ENCODE measurements at regions not wholly inside any gene's neighbourhood (a gene's known extent, or its start where the extent isn't known, plus 50 kb on each side); places are given as distances from the start of the nearest gene placed in this dataset.

GRCh38 chr13:69567514-69567913 lies 540.1 kb upstream of the ATXN8OS start:
- no peak for DNase-seq

DNA sequence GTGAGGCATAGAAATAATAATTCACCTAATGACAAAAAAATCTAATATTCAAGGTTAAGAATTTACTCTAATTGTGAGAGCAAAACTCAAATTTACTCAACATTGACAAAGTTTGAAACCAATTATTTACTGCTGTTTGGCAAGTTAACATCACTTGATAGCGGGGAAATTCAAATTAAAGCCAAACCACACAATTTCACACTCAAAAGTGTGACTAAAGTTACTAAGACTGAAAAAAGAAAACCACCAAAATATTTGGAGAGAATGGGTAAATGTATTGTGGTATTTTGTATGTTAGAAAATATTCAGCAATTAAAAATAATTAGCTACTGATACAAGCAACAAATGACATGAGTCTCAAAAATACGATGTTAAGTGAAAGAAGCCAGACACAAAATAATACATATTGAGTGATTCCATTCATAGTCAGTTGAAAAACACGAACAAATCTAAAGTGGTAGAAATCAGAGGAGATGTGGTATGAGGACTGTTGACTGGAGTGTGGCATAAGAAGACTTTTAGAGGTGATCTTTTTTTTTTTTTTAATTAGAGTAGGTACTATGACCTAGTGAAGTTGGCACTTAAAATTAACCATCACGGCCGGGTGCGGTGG lies 541.4 kb upstream of the ATXN8OS start:
- no peak for DNase-seq

- no peak for DNase-seq
Measured at GRCh38 chr13:69565334-69565733, 542.3 kb upstream of the ATXN8OS start.

DNA sequence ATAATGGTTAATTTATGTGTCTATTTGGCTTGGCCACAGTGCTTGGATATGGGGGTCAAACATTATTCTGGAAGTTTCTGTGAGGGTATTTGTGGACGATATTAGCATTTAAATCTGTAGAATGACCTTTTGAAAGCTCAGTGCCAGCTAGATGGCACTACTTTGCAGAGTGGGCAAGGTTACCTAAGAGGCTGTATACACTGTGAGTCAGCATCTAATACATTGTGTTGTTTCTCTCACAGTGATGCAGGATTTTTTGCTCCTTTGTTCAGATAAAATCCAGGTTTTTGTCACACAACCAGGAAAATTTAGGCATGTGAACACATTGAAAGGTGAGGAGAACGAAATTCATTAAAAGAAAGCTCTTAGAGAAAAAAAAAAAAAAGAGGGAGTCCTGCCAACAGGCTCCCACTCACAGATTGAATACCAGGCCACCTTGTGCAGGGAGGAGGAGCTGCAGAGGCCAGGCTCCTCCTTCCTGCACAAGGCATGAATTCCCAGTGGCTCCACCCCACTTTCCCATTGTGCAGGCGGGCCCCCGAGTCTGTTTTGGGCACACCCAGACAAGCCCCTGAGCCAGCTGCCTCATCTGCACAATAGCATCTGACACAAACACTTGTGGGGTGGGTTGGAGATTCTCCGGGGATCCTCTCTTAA lies 551.0 kb upstream of the ATXN8OS start:
- DNase-seq = no peak

DNA sequence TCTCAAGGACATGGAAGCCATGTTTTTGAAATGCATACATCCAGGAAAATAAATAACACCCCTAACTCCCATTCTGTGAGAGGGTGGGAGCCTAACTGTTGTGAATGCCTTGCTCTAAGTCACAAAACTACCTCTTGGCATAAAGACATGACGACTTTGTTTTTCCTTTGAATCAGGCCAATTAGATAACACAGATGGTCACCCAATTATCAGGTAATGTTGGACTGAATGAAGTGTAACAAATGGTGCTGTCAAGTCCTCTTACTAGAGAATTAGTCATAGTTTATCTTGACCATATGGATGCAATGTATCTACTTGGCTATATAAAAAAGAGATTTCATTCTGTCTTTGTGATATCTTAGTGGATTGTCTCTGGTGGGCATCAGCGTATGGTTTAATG lies 553.6 kb upstream of the ATXN8OS start:
- no peak for DNase-seq

DNA sequence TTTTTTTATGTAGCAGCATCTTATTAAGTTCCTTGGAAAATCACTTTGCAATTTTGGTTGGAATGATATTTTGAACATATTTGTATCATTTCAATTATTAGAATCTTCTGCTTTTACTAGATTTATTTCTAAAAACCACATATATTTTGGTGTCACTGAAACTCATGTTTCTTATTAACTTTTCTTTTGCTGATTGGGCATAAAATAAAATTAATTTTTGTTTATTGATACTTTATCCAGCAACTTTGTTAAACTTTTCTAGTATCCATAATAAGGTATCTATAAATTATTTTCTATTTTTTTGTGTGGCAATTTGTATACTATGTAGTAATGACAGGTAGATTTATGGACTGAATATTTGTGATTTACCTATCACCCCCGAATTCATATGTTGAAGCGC lies 556.4 kb upstream of the ATXN8OS start:
- DNase-seq = no peak

DNA sequence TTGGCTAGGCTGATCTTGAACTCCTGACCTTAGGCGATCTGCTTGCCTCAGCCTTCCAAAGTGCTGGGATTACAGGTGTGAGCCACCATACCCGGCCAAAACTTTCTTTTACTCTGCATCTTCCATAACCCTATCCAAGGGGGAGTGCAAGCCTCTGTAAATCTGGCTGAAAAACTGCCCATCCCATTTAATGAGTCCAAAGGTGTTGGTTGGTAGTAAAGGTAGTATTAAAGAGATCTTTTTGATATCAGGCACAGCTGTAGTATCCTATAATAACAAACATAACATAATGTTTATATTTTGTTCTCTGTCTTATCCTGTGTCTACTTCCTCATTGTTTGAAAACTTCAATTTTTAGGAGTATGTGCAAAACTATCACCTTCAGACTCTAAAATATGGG lies 559.8 kb upstream of the ATXN8OS start:
- no peak for DNase-seq

GRCh38 chr13:69545551-69545950 lies 562.1 kb upstream of the ATXN8OS start:
- DNase-seq = no peak

DNA sequence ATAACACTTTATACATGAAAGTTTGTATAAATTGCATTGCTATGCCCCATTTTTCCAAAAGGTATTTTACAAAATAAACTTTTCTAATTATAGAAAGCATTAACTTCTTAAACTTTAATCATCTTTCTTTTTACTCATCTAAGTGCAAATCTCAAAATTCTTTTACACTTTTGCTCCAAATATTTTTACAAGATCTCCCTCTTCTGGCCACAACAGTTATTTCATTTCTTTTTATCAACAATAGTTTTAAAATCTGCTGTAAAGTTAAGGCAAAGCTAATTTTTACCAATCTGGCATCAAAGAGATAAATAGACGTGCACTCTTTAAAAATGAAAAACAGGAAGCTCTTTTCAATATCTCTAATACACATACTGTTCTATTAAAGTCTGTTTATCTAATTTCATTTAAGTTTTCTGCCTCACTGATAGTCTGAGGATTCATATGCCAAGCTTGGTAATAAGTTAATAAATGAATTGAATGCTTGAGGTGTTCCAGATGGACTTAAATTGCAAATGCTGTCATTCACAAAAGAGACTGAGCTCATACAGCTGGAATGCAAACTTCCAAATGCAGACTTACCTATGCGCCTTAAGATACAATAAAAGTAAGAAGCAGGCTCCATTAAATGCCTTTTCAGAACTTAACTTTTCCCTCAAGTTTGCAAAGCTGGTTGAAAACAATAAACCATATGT lies 583.0 kb upstream of the ATXN8OS start:
- DNase-seq = no peak

GRCh38 chr13:69496981-69497380 lies 610.6 kb upstream of the ATXN8OS start:
- no peak for DNase-seq

GRCh38 chr13:69495096-69495495 lies 612.5 kb upstream of the ATXN8OS start:
- DNase-seq = no peak

DNA sequence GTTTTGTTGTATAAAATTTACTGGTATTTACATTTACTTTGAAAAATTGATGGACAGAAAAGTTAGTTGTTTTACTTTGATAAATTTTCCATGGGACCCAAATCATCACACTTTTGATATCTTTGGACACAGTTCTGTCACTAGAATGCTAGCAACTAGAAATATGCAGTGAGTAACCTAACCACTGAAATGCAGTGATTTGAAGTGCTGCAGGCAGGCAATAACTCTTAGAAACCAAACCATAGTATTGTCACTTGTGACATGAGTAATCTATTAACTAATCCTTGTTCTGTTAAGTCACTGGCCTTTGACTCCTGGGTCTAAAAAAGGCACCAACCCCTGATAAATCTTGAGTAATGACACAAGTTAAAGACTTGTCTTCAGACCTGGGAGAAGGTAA lies 620.0 kb upstream of the ATXN8OS start:
- no peak for DNase-seq

- DNase-seq = no peak
Measured at GRCh38 chr13:69485991-69486592, 621.5 kb upstream of the ATXN8OS start.

DNA sequence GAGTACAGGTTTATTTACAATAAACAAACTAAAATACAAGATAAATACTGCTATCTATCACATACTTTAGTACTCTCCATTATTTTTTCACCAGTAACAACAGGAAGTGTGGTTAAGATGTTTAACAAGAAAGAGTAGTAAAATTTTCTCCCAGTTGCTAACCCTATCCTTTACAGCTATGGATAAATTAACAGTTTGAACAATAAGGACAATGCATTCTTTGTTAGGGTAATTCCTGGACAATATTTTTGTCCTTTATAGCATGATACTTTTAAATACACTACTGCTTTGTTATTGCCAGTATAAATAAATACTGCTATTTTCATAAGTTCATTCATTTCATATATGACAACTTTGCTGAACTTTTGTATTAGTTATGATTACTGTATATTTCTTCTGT lies 630.2 kb upstream of the ATXN8OS start:
- DNase-seq = no peak

DNA sequence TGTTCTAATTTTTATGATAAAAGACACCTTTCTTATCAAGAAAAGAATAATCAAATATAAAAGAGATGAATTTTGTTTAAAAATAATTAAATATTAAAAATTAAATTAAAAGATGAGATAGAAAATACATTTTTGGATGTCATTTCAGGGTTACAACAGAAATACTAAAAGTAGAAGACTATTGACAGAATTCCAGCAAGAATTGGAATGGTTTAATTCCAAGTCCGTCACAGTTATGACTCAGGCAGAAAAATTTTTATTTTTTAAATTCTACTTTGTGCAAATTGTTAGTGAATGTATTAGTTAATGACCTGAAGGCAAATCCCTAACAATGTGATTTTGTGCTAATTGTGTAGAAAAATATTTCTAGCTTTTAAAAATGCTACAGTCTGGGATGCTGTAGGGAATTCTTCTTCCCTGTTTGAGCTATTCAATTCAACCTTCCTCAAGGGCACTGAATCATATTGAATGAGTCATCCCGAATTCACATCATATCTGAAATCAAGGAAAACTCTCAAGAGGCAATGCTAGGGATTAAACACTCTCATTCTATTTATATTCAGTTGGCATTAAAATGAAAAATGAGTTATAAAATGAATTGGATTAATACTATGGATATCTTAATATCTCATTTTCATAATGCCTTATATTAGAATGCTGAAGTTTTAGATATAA lies 633.5 kb upstream of the ATXN8OS start:
- DNase-seq = no peak

GRCh38 chr13:69468624-69469023 lies 639.0 kb upstream of the ATXN8OS start:
- DNase-seq = no peak

DNA sequence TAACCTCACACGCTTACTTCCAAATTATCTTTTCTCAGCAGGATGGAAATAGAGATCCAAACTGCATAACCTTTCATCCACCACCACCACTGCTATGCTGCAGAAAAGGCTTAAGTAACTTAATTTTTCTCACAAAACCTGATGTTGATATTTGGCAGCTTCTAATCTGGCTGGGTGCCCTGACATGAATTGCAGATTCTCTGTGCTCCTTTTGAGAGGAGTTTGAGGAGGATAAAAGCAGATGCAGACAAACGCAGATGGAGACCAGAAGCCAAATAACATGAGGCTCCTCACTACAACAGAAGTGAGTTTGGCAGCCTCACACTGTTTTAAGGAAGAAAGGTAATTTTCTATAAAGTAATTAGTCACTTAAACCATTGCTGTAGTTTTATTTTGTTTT lies 646.2 kb upstream of the ATXN8OS start:
- no peak for DNase-seq

- no peak for DNase-seq
Measured at GRCh38 chr13:69459346-69459745, 648.3 kb upstream of the ATXN8OS start.

GRCh38 chr13:69458013-69458412 lies 649.6 kb upstream of the ATXN8OS start:
- DNase-seq = no peak

- no peak for DNase-seq
Measured at GRCh38 chr13:69450245-69450644, 657.4 kb upstream of the ATXN8OS start.

- DNase-seq = no peak
Measured at GRCh38 chr13:69425235-69425634, 682.4 kb upstream of the ATXN8OS start.

DNA sequence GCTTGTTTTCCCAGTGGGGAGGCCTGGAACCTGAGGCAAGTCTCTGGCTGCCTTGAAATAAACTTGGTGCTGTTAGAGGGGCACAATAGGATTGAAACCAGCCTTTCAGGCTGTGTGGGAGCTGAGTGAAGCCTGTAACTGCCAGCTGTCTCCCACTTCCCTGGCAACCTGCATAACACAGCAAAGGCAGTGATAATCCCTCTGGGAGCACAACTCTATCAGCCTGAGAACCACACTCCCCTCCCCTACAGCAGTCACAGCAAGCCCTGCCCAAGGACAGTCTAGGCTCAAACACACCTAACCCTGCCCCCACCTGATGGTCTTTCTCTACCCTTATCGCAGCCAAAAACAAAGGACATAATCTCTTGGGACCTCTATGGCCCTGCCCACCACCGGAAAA lies 683.8 kb upstream of the ATXN8OS start:
- DNase-seq = no peak

- DNase-seq = no peak
Measured at GRCh38 chr13:69418319-69418718, 689.3 kb upstream of the ATXN8OS start.

DNA sequence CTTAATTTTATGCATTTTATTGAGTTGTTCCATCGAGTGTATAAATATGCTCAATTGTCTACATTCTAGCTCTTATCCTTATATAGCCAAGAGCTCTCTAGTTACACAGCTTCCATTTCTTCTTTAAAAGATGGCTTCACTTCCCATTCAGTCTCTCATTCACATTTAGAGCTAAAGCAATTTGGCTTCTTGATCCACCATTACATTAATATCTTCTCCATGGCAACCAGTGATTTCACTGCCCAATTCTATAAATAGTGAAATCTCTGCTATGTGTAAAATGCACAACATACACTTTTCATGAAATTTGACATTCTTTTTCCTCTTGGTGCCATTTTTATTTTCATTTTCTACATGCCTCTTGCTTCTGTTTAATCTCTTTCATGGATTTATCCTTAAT lies 696.9 kb upstream of the ATXN8OS start:
- DNase-seq = no peak
